Keratinocyte (primary cell): ENCODE measurements at regions not wholly inside any gene's neighbourhood (a gene's known extent, or its start where the extent isn't known, plus 50 kb on each side); places are given as distances from the start of the nearest gene placed in this dataset.

Experiments used
- CTCF ChIP-seq, 3 experiments: IDR thresholded peaks in 1 of 3; conservative IDR thresholded peaks in 1 of 3; optimal IDR thresholded peaks in 1 of 3; 2 replicates in 2 of 3; 3 replicates in 1 of 3; pipeline versions ENCODE3 to v1.5.1; 2011; ENCODE audit warnings: low read length in 3 of 3, mild to moderate bottlenecking in 3 of 3, moderate library complexity in 2 of 3, control low read depth in 1 of 3, inconsistent platforms in 1 of 3; ENCODE audit not compliant: insufficient read depth in 2 of 3; ENCODE audit errors: extremely low read depth in 1 of 3
- EZH2 ChIP-seq: IDR thresholded peaks from one replicate; pipeline ENCODE4 v1.6.1; 2012; ENCODE audit warnings: inconsistent platforms, mild to moderate bottlenecking, low read length, moderate library complexity

- TF ChIP-seq CTCF (optimal IDR thresholded peaks at IDR 0.05 in 1 of 3, IDR thresholded peaks at IDR 0.05 in 1 of 3, conservative IDR thresholded peaks at IDR 0.05 in 1 of 3; ENCODE audit: extremely low read depth in 1 of 3, insufficient read depth in 2 of 3, low read length in 3 of 3) (no peak), EZH2 (no peak)
Measured at GRCh38 chr11:11069841-11070835, 212.3 kb upstream of the ZBED5 start.
